ENCODE measurements at regions not wholly inside any gene's neighbourhood (a gene's known extent, or its start where the extent isn't known, plus 50 kb on each side); places are given as distances from the start of the nearest gene placed in this dataset.

DNA sequence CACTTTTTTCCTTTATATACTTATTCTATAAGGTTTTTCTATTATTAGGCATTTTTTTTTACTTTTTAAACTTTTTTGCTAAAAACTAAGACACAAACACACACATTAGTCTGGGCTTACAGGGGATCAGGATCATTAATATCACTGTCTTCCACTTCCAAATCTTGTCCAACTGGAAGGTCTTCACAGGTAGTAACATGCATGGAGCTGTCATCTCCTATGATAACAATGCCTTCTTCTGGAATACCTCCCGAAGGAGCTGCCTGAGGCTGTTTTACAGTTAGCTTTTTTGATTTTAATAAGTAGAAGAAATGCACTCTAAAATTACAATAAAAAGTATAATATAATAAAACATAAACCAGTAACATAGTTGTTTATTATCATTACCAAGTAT is 345.5 kb upstream of the PTGER4 start:
- H3K27ac ChIP-seq (ENCODE audit: insufficient read depth, low read length) = no peak overlapping the region
- H2AFZ ChIP-seq (ENCODE audit: low read length) = no peak overlapping the region
- H3K79me2 ChIP-seq (ENCODE audit: control insufficient read depth, insufficient read depth, low read length) = no peaks in the 10 kb centered on the region
- no peaks in the 10 kb centered on the region for H3K27me3 ChIP-seq (ENCODE audit: control insufficient read depth, insufficient read depth, low read length)
- H3K9me3 ChIP-seq (ENCODE audit: control insufficient read depth, insufficient read depth, low read depth, low read length) = no peaks in the 10 kb centered on the region
- TF ChIP-seq, protein P1, sequence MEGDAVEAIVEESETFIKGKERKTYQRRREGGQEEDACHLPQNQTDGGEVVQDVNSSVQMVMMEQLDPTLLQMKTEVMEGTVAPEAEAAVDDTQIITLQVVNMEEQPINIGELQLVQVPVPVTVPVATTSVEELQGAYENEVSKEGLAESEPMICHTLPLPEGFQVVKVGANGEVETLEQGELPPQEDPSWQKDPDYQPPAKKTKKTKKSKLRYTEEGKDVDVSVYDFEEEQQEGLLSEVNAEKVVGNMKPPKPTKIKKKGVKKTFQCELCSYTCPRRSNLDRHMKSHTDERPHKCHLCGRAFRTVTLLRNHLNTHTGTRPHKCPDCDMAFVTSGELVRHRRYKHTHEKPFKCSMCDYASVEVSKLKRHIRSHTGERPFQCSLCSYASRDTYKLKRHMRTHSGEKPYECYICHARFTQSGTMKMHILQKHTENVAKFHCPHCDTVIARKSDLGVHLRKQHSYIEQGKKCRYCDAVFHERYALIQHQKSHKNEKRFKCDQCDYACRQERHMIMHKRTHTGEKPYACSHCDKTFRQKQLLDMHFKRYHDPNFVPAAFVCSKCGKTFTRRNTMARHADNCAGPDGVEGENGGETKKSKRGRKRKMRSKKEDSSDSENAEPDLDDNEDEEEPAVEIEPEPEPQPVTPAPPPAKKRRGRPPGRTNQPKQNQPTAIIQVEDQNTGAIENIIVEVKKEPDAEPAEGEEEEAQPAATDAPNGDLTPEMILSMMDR (conservative IDR thresholded peaks at IDR 0.05 in 1 of 2, IDR thresholded peaks at IDR 0.05 in 1 of 2; ENCODE audit: low read depth in 1 of 2, low read length in 2 of 2) = no peak
- TF ChIP-seq EZH2 (IDR thresholded peaks at IDR 0.05; ENCODE audit: low read length, missing control alignments) = no peak
- no peak overlapping the region for H3K9ac ChIP-seq (ENCODE audit: insufficient read depth, low read length)
- DNase-seq (ENCODE audit: low read depth in 2 of 2) = no peak
- H3K4me1 ChIP-seq (ENCODE audit: control insufficient read depth, extremely low read depth, insufficient read depth, low read length) = no peaks in the 10 kb centered on the region
- no peaks in the 10 kb centered on the region for H3K36me3 ChIP-seq (ENCODE audit: control insufficient read depth, insufficient read depth, low read length)
- H3K4me2 ChIP-seq (ENCODE audit: extremely low read depth, insufficient read depth, low read length) = no peak overlapping the region
- H4K20me1 ChIP-seq (ENCODE audit: control insufficient read depth, extremely low read depth, insufficient read depth, low read length) = no peaks in the 10 kb centered on the region
- no peak overlapping the region for H3K4me3 ChIP-seq (replicated peaks in 1 of 4; ENCODE audit: control extremely low read depth in 1 of 4, insufficient read depth in 1 of 4, low read depth in 3 of 4, low read length in 4 of 4)

GRCh38 chr5:40333459-40334241 is 346.1 kb upstream of the PTGER4 start:
- Histone ChIP-seq H3K27me3 (ENCODE audit: control insufficient read depth, insufficient read depth, low read length) (no peaks in the 10 kb centered on the region), H3K9ac (ENCODE audit: insufficient read depth, low read length) (no peak overlapping the region), H3K9me3 (ENCODE audit: control insufficient read depth, insufficient read depth, low read depth, low read length) (no peaks in the 10 kb centered on the region), H3K36me3 (ENCODE audit: control insufficient read depth, insufficient read depth, low read length) (no peaks in the 10 kb centered on the region), H3K4me3 (replicated peaks in 1 of 4; ENCODE audit: control extremely low read depth in 1 of 4, insufficient read depth in 1 of 4, low read depth in 3 of 4, low read length in 4 of 4) (no peak overlapping the region), H3K4me1 (ENCODE audit: control insufficient read depth, extremely low read depth, insufficient read depth, low read length) (no peaks in the 10 kb centered on the region), H3K4me2 (ENCODE audit: extremely low read depth, insufficient read depth, low read length) (no peak overlapping the region), H2AFZ (ENCODE audit: low read length) (no peak overlapping the region), H4K20me1 (ENCODE audit: control insufficient read depth, extremely low read depth, insufficient read depth, low read length) (no peaks in the 10 kb centered on the region), H3K27ac (ENCODE audit: insufficient read depth, low read length) (no peak overlapping the region), H3K79me2 (ENCODE audit: control insufficient read depth, insufficient read depth, low read length) (no peaks in the 10 kb centered on the region)
- TF ChIP-seq, protein P1 (conservative IDR thresholded peaks at IDR 0.05 in 1 of 2, IDR thresholded peaks at IDR 0.05 in 1 of 2; ENCODE audit: low read depth in 1 of 2, low read length in 2 of 2) = no peak
- no peak for TF ChIP-seq EZH2 (IDR thresholded peaks at IDR 0.05; ENCODE audit: low read length, missing control alignments)
- DNase-seq (ENCODE audit: low read depth in 2 of 2) = peak; percentile 8 to 11

DNA sequence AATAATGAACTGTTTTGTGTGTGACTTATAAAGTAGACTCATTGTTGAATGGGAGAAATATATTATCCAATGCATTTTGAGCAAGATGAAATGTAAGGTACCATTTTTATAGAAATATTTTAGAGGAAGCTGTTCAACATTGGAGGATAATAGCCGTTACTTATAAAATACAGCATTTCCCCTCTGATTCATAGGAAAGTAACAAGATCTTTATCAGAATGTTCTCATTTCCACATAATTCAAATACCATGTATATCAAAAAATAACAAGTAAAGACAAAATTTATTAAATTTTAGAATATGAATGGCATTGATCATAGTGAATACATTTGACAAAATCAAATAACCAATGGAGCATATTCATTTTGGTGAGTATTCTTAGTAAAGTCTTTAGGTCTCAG is 346.7 kb upstream of the PTGER4 start:
- DNase-seq (ENCODE audit: low read depth in 2 of 2) = no peak
- Histone ChIP-seq H3K79me2 (ENCODE audit: control insufficient read depth, insufficient read depth, low read length) (no peaks in the 10 kb centered on the region), H3K36me3 (ENCODE audit: control insufficient read depth, insufficient read depth, low read length) (no peaks in the 10 kb centered on the region), H2AFZ (ENCODE audit: low read length) (no peak overlapping the region), H3K4me3 (replicated peaks in 1 of 4; ENCODE audit: control extremely low read depth in 1 of 4, insufficient read depth in 1 of 4, low read depth in 3 of 4, low read length in 4 of 4) (no peak overlapping the region), H4K20me1 (ENCODE audit: control insufficient read depth, extremely low read depth, insufficient read depth, low read length) (no peaks in the 10 kb centered on the region), H3K27ac (ENCODE audit: insufficient read depth, low read length) (no peak overlapping the region), H3K9me3 (ENCODE audit: control insufficient read depth, insufficient read depth, low read depth, low read length) (no peaks in the 10 kb centered on the region), H3K9ac (ENCODE audit: insufficient read depth, low read length) (no peak overlapping the region), H3K27me3 (ENCODE audit: control insufficient read depth, insufficient read depth, low read length) (no peaks in the 10 kb centered on the region), H3K4me1 (ENCODE audit: control insufficient read depth, extremely low read depth, insufficient read depth, low read length) (no peaks in the 10 kb centered on the region), H3K4me2 (ENCODE audit: extremely low read depth, insufficient read depth, low read length) (no peak overlapping the region)
- TF ChIP-seq EZH2 (IDR thresholded peaks at IDR 0.05; ENCODE audit: low read length, missing control alignments) = no peak
- TF ChIP-seq, protein P1 (conservative IDR thresholded peaks at IDR 0.05 in 1 of 2, IDR thresholded peaks at IDR 0.05 in 1 of 2; ENCODE audit: low read depth in 1 of 2, low read length in 2 of 2) = no peak

Measured in fibroblast of lung (primary cell).